ENCODE measurements at regions not wholly inside any gene's neighbourhood (a gene's known extent, or its start where the extent isn't known, plus 50 kb on each side); places are given as distances from the start of the nearest gene placed in this dataset.

DNA sequence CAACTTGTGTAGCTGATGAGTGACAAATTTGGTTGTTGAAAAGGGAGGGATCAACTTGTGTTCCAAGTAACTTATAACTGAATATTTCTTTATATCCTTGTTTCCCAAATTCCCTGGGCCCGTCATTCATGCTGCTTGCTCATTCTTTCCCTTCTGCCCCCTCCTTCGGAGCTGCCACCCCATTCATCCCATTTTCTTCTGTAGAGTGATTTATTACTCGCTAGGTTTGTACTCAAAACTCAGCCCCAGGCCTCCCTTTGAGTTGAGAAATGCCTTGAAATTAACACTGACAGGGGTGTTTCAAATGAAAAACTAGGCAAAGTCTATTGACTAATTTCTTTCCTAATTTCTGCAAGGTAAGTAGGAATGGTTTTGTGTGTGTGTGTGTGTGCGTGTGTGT, 277.4 kb upstream of the SLCO3A1 start:
- TF ChIP-seq TCF12 (IDR thresholded peaks at IDR 0.05; ENCODE audit: low read depth) (no peak), EP300 (IDR thresholded peaks at IDR 0.05; ENCODE audit: borderline replicate concordance) (no peak), EGR1 (IDR thresholded peaks at IDR 0.05) (no peak), NFIC (IDR thresholded peaks at IDR 0.05) (no peak), ZBTB7A (IDR thresholded peaks at IDR 0.05; ENCODE audit: low read depth) (no peak), TAF1 (IDR thresholded peaks at IDR 0.05; ENCODE audit: low read depth) (no peak), CEBPB (IDR thresholded peaks at IDR 0.05) (no peak), CREB1 (IDR thresholded peaks at IDR 0.05; ENCODE audit: low read depth) (no peak)
- TF ChIP-seq, protein P1, sequence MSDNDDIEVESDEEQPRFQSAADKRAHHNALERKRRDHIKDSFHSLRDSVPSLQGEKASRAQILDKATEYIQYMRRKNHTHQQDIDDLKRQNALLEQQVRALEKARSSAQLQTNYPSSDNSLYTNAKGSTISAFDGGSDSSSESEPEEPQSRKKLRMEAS (IDR thresholded peaks at IDR 0.05): no peak
- TF ChIP-seq, protein P2, sequence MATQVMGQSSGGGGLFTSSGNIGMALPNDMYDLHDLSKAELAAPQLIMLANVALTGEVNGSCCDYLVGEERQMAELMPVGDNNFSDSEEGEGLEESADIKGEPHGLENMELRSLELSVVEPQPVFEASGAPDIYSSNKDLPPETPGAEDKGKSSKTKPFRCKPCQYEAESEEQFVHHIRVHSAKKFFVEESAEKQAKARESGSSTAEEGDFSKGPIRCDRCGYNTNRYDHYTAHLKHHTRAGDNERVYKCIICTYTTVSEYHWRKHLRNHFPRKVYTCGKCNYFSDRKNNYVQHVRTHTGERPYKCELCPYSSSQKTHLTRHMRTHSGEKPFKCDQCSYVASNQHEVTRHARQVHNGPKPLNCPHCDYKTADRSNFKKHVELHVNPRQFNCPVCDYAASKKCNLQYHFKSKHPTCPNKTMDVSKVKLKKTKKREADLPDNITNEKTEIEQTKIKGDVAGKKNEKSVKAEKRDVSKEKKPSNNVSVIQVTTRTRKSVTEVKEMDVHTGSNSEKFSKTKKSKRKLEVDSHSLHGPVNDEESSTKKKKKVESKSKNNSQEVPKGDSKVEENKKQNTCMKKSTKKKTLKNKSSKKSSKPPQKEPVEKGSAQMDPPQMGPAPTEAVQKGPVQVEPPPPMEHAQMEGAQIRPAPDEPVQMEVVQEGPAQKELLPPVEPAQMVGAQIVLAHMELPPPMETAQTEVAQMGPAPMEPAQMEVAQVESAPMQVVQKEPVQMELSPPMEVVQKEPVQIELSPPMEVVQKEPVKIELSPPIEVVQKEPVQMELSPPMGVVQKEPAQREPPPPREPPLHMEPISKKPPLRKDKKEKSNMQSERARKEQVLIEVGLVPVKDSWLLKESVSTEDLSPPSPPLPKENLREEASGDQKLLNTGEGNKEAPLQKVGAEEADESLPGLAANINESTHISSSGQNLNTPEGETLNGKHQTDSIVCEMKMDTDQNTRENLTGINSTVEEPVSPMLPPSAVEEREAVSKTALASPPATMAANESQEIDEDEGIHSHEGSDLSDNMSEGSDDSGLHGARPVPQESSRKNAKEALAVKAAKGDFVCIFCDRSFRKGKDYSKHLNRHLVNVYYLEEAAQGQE (IDR thresholded peaks at IDR 0.05; ENCODE audit: low read depth): no peak
- TF ChIP-seq, protein P3, sequence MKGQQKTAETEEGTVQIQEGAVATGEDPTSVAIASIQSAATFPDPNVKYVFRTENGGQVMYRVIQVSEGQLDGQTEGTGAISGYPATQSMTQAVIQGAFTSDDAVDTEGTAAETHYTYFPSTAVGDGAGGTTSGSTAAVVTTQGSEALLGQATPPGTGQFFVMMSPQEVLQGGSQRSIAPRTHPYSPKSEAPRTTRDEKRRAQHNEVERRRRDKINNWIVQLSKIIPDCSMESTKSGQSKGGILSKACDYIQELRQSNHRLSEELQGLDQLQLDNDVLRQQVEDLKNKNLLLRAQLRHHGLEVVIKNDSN (IDR thresholded peaks at IDR 0.05): no peak
